Muscle of arm (tissue), 1 donor: ENCODE measurements at regions not wholly inside any gene's neighbourhood (a gene's known extent, or its start where the extent isn't known, plus 50 kb on each side); places are given as distances from the start of the nearest gene placed in this dataset.
A peak's percentile ranks its signal among the peaks of the same experiment; 100 is the strongest.
"Not testable (repeated sequence)": the region's sequence is repeated elsewhere in the genome, so short reads cannot be mapped to it uniquely, and the experiment has no call there.

ENCODE experiments used
- DNase-seq: peaks from one replicate; pipeline ENCODE4 v3.0.0-alpha.2; 2013

DNA sequence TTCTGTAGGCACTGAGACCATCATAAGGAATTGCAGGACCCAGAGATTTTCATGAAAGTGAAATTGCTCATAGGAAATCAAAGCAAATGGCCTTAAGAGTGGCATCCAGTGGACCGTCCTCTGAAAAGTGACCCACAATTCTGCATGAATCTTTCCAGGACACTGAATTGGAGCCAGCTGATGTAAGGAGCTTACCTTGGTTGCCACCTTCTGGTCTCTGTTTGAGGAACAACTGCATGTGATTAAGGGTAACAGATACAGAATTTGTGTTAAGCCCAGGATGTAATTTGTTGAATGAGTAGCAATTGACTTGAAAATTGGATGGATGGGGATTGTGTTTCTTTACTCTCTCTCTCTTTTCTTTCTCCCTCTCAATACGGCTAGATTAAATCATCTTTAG lies 49.9 kb upstream of the GAS1 start:
- DNase-seq = no peak

DNA sequence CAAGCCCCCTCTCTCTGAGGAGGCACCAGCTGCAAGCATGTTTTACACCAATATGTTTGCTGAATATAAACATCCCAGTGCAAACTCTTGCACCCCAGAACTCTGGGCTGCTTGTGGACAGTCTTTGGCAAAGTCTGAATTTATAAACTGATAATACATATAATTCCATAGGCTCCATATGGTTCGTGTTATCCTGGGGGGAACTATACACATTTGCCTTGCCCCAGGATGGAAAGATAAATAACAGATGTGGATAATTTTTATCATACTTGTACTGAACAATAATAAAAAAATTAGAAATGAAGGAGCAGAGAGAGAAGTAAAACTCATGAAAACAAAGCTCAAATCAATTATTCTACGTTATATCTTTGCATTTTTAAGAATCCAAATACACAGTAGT lies 50.6 kb upstream of the GAS1 start:
- DNase-seq = no peak

DNA sequence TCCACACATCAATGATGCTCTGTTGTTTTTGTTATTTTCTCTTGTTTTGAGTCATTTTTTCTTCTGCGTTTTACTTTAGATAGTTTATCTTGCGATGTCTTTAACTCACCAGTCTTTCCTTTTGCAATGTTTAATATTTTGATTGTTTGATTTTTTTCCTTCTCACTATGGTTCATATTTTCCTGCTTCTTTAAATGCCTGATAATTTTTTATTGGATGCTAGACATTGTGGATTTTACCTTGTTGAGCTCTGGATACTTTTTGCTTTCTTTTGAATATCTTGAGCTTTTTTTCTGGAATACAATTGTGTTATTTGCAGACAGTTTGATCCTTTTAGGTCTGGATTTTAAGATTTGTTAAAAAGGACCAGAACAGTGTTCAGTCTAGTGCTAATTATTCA lies 55.2 kb upstream of the GAS1 start:
- no peak for DNase-seq

DNA sequence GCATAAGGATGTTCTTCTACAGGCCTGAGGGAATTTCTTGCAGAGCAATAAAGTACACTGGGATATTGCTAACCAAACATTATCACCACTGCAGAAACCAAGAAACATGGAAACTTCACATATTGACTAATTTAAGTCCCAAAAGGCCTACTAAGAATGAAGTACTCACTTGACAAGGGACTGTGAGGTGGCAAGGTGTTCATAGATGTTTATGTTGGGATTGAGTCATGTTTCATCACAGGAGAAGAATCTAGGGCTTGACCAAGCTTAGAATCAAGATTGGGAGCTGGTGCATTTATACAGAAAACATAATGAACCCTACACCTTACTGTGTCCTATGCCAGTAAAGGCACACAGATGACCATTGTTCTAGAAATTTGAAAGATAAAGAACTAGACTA lies 56.7 kb upstream of the GAS1 start:
- no peak for DNase-seq

DNA sequence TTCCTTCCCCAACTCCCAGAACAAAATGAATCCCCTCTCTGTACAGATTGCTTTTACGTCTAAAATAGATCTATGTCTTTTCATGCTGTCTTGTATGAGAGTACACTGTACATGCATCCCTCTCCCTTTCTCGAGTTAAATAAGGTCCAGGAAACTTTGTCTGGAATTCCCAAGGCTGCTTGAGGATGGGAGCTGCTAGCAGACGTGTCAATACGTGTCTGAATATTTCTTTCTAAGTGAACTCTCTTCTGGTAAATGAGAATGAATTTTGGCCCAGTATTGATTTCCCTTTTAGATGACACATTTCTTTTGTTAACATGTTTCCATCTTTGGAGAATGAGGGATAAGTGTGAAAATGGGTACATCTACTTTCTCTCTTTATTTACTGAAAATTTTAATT lies 59.6 kb upstream of the GAS1 start:
- no peak for DNase-seq

DNA sequence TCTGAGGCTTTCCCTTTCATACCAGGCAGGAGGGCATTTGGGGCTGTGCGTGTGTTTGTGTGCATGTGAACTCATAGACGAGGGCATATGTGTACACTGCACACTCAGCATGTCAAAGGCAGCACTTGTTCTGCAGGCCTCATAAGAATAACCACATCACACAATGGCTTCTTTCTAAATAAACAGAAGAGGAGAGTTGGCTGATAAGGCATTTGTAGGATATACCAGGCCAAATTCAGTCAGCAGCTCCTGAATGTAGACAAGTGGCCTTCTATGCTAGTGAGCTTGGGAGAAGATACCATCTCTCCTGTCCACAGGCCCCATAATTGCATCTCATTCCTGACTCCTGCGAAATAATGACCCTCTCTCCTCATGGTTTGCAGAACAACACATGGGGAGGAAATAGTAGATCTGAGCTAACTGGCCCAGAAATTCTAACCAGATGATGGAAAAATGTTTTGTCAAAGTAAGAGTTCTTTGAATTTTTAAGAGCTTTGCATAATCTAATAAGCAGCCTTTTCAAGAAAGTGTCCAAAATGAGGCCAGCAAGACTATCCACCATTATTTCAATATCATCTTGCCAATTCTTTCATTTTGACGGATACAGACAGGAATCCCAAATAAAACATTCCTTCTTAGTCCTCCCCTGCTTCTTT lies 60.5 kb upstream of the GAS1 start:
- no peak for DNase-seq

DNA sequence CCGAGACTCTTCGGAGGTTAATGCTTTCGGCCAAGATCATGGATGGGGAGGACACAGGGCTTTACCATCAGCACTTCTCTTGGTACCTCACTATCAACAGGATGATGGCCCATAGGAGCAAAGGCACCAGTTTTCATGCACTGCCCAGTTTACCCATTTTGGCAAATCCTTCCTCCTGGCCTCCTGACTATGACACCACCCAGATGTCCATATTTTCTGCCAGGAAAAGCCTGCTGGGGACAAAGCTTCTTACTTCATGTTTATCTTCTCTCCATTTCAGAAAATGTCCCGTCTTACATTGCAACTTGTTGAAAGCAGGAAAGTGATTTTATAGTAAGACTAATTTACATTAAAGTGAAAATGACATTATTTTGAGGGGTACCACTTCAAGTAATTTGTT lies 61.4 kb upstream of the GAS1 start:
- no peak for DNase-seq

DNA sequence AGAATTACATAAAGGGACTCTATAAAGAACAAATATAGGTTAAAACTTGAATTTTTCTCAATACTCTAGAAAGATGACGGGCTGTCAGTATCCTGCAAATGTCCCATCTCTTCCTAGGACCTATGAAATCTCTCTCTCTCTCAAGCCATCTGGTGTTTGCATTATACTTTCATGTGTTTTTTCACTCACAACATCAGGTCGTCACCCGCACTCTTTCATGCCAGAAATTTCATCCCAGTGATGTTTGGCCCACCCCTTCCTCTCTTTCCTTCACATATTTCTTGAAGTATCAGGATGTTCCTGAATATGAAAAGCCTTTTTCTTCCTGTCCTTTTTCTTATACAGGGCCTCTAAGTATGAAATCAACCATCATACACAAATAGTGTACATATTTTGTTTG lies 63.3 kb upstream of the GAS1 start:
- DNase-seq = peak; percentile 69

DNA sequence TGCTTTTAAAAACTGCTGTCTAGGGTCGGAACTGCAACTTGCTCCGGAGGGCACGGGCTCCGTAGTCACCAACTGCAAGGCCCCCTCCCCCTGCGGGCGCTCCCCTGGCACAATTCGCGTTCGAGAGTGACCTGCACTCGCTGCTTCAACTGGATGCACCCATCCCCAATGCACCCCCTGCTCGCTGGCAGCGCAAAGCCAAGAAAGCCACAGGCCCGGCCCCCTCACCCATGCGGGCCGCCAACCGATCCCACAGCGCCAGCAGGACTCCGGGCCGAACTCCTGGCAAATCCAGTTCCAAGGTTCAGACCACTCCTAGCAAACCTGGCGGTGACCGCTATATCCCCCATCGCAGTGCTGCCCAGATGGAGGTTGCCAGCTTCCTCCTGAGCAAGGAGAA lies 64.2 kb upstream of the GAS1 start:
- DNase-seq = no peak

DNA sequence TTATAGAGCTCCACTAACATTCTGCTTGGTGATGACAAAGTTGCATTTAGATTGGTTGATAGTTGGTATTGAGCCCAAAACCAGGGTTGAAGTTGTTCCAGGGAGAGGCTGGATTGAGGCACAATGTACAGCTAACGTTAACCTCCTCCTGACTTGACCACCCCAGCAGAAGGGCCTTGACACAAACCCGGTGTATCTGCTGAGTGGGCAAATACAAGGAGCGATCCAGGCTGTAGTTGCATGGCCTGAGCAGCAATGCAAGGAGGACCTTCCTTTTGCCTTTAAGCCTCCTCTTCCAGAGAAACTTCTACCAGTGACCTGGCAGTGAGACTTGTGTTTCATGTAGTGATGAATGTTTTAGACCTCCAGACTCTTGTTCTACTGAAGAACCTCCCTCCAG lies 66.2 kb upstream of the GAS1 start:
- DNase-seq = no peak

DNA sequence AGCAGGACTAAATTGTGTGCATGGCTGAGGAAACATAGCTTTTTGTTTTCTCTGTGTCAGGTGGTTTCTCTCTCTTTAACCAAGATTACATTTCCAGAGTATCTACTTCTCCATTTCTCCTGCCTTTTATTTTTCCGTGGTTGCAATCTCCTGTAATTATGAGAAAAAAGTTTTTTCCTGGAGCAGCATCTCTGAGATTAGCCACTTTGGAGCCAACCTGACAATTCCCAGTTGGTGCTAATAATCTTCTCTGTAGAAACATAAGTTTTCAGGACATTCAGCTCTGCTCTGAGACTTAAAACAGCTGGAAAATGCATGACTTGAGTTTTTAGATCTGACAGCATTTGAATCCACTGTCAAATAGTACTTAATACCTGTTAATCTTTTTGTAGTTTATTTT lies 67.1 kb upstream of the GAS1 start:
- no peak for DNase-seq

DNA sequence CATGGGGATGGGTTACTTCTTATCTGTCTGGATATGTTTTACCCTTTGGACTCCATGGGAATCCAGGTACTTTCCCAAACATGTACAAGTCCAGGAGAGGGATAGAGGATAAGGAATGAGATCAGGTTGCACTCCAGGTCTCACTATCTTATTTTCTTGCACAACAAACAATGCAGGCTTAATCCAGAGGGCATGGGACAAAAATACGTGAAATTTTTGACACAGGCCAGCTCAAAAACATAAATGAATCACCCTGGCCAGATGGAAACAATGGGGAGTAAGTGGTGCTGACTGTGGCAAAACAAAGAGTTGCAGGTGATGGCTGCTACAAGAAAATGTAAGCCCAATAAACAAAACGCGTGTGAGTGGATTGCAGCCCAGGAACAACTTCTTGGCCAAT lies 69.4 kb upstream of the GAS1 start:
- DNase-seq = no peak

DNA sequence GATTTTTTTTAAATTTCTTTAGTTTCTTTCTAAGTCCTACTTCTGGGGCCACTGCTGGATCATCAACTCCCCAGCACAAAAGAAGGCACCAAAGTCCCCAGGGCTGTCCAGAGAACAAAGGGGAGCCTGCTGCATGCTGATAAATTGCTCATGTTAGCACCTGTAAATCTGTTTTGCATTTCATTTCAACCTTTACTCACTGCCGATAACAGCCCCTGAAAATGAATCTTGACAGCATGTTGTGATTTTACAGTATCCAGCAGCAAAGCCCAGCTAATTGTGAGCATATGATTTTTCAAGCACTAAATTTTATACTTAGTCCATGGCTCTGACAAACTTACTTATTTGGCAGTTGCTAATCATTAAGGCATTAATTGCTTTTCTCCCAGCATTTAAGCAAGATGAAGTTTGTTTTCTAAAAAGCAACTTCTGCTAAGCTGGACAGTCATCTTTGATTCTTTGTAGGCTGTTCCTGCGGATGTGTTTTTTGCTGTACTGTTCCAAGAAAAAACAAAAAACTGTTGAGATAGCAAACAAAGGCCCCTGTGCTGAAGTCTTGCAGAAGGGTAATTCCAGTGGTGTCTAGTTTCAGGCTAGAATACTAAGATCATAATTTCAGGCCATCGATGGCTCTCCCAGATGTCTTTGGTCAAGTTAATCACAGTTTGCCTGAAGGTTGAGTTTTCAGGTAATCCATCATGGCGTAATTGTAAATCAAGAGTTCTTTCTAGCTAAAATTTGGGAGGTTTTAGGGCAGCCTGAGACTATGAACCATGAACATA lies 73.1 kb upstream of the GAS1 start:
- DNase-seq = no peak

DNA sequence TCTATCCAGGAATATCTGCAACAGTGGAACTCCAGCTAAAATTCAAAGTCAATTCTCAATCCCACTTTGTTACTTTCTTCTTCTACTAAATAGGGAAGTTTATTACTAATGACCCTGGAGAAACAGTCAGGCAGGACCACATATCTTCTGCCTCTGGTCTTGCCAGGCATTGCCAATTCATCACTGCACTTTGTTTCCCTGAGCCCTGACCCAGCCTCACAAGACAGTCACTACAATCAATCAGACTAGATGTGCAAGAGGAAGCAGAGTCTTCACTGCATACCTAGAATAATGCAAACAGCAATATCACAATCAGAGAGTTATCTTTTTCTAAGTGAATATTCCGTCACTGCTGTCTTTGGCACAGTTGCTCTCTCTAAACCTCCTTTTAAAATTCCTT lies 74.9 kb upstream of the GAS1 start:
- DNase-seq = no peak

DNA sequence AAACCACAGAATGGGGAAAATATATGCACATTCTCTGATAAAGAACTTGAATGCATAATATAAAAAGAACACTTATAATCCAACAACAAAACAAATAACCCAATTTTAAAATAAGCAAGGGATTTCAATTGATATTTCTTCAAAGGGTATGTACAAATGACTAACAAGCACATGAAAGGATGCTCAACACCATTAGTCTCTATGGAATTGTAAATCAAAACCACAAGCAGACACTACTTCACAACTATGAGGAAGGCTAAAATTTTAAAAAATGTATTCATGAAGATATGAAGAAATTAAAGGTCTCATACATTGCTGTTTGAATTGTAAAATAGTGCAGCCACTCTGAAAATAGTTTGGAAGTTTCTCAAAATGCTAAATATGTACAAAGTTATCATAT lies 78.9 kb upstream of the GAS1 start:
- DNase-seq = no peak

DNA sequence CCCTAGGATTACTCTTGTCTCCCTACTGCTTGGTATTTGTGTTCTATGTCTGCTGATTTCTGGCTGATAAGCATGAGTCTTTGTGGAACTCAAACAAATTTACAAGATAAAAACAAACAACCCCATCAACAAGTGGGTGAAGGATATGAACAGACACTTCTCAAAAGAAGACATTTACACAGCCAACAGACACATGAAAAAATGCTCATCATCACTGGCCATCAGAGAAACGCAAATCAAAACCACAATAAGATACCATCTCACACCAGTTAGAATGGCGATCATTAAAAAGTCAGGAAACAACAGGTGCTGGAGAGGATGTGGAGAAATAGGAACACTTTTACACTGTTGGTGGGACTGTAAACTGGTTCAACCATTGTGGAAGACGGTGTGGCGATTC lies 81.5 kb upstream of the GAS1 start:
- not testable (repeated sequence) for DNase-seq

DNA sequence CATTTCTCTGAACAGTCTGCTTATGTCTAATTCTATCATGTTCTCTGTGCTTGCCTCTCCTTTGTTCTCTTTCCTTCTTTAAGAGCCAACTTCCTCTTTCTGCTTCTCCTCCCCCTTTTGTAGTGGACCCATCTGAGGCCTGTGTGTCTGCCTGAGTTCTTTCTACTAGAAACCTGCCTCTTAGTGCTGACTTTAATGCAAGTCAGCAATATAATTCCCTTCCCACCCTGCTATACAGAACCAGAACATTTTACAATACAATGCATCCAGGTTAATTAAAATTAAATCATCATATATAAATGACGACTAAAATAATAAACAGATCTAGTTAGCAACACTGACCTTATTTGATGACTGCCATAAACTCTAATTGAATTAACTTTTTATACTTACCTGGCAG lies 82.6 kb upstream of the GAS1 start:
- DNase-seq = no peak

DNA sequence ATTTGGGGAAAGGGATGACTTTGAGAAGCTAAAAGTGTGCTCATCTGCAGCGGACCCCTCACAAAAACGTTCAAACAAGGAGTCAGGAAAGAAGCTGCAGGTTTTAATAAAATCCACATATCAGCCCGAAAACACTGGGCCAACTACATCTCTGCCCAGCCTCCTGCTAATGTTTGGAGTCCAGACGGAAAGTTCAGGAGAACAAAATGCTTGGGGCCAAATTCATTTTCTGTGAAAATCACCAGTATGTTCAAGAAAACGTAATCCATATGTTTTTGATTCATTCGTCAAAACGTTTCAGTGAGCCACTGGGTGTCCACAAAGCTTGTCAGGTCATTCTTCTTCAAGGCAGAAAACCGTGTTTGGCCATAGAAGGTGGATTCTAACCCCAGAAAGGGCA lies 87.5 kb upstream of the GAS1 start:
- DNase-seq = peak; percentile 76

DNA sequence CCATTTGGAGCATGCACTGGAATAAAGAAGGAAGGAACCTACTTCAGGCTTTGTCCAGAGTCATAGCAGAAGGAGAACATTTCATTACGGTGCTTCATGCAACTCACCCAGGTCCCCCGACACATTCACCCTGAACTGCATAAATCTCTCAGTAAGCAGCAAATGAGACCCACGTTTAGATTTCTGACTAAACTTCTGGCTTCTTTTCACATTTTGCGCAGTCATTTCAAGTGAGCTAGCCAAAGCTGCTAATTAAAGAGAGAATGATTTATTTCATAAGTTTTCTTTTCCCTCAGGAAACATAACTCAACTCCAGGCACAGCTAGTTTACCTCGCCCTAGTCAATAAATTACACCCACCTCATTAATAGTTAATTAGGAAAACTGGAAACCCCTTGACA lies 88.6 kb upstream of the GAS1 start:
- DNase-seq = no peak

DNA sequence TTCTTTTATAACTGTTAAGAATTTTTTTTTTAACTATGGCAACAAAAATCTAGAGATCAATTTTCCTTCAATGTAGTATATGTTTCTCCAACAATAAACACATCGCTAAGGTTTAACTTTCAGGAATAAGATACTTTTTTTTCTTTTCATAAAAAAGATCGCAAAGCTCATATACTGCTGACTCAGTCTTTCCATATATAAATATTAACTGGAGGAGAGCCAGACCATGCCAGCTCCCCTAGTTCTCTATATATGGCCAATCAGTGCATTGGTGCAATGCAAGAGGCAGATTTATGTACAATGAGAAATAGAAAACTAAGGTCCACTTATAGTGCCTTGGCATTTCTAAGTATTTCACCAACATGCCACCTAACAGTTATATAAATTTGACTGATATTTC lies 89.2 kb upstream of the GAS1 start:
- no peak for DNase-seq

DNA sequence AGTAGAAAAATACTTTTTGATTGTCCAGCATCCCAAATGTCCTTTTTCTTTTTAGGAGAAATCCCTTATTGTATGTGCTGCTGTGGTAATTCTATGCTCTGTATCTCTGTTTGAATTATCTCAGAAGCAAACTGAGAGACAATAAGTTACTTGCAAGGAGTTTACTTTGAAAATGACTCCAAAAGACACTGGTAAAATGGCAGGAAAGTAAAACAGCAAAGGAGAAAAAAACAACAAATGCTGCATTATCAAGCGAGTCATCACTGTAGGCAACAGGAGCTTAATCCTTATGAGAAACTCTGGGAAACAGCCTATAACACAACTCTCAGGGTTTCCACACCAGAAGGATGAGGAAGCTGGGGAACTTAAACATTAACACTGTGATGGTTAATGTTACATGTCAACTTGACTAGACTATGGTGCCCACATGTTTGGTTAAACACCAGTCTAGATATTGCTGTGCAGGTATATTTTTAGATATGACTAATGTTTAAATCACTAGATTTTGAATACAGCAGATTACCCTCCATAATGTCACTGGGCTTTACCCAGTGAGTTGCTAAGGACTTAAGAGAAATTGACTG lies 92.6 kb upstream of the GAS1 start:
- DNase-seq = no peak

DNA sequence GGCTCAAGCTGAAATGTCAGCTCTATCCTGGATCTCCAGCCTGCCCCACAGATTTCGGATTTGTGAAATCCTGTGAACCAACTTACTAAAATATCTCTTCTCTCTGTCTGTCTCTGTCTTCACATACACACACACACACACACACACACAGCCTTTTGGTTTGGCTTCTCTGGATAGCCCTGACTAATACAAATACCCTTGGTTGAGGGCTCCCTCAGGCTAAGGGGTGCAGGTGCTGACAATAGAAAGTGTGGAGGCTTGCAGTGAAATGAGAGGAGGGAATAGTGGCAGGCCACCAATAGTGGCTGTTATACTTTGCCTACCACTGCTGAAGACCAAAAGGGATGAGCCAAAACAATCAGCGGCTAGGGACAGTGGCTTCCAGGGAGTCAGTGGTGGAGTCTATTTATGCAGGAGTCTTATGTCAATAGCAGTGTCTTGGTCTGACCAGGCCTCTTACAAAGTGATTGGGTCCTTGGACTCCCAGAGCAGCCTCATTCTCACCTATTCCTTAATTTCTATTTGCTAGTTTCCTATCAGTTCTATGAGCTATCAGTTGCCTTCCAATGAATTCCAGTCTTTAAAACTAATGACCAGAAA lies 93.2 kb upstream of the GAS1 start:
- no peak for DNase-seq

DNA sequence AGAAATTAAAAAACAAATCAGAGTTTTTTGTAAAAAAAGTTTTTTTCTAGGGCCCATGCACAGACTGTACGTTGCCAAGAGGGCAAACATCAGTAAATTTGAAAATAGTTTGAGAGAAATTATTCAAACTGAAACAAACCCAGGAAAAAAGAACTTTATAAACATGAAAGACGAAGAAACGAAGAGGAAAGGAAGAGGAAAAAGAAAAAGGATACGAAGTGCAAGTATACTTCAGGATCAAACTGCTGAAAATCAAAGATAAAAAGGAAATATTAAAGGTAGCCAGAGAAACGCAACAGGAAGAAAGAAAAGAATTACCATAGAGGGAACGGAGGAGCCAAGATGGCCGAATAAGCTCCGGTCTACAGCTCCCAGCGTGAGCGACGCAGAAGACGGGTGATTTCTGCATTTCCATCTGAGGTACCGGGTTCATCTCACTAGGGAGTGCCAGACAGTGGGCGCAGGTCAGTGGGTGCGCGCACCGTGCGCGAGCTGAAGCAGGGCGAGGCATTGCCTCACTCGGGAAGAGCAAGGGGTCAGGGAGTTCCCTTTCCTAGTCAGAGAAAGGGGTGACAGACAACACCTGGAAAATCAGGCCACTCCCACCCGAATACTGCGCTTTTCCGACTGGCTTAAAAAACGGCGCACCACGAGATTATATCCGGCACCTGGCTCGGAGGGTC lies 94.4 kb upstream of the GAS1 start:
- DNase-seq = not testable (repeated sequence)
